Aorta (tissue), 5 donors: ENCODE measurements at regions not wholly inside any gene's neighbourhood (a gene's known extent, or its start where the extent isn't known, plus 50 kb on each side); places are given as distances from the start of the nearest gene placed in this dataset.

Experiments used
- ATAC-seq: fragments of 200-7000 bp; cut with Tn5 transposase; one replicate; pipeline ENCODE4 v1.9.1; 2022; ENCODE audit warnings: moderate library complexity; ENCODE audit not compliant: low FRiP score
- DNase-seq, 2 donors: peaks; one replicate each; pipeline ENCODE4 v3.0.0-alpha.2; 2020
- H3K27ac ChIP-seq, 2 donors: one replicate each; pipeline ENCODE4 v1.5.1; 2013; ENCODE audit warnings: low read length in 2 of 2, mild to moderate bottlenecking in 2 of 2, moderate library complexity in 2 of 2, control low read depth in 1 of 2, inconsistent platforms in 1 of 2, low read depth in 1 of 2
- H3K27me3 ChIP-seq, 2 donors: one replicate each; pipeline ENCODE4 v1.6.1; 2013; ENCODE audit warnings: control low read depth in 1 of 2, low read length in 1 of 2, mild to moderate bottlenecking in 1 of 2, moderate library complexity in 1 of 2; ENCODE audit not compliant: insufficient read depth in 2 of 2, control insufficient read depth in 1 of 2
- H3K36me3 ChIP-seq, 2 donors: one replicate each; pipeline ENCODE4 v1.6.1; 2013; ENCODE audit warnings: control low read depth in 1 of 2, low read length in 1 of 2, mild to moderate bottlenecking in 1 of 2; ENCODE audit not compliant: insufficient read depth in 2 of 2, control insufficient read depth in 1 of 2
- H3K4me1 ChIP-seq, 2 donors: one replicate each; pipeline ENCODE4 v1.6.1; 2013; ENCODE audit warnings: low read length in 2 of 2, control low read depth in 1 of 2, mild to moderate bottlenecking in 1 of 2, moderate library complexity in 1 of 2; ENCODE audit not compliant: insufficient read depth in 2 of 2, control insufficient read depth in 1 of 2
- H3K4me3 ChIP-seq, 2 donors: one replicate each; pipeline ENCODE4 v1.5.1; 2013; ENCODE audit warnings: low read length in 2 of 2, control low read depth in 1 of 2, mild to moderate bottlenecking in 1 of 2
- H3K9me3 ChIP-seq: one replicate; pipeline ENCODE4 v1.6.1; 2013; ENCODE audit warnings: mild to moderate bottlenecking, low read length; ENCODE audit not compliant: control insufficient read depth
- WGBS, 2 donors: extraction: QIAGEN DNeasy Blood & Tissue Kit; methylation state at CpG; one replicate each; pipeline ENCODE4 v1.1.7; 2013; 5-methylcytosine and 5-hydroxymethylcytosine counted together
- intact Hi-C, 2 donors: fragments of 100-400 bp; cut with DNase I; formaldehyde crosslinking; loops; one replicate each; pipeline versions ENCODE4 v1.14.2 to v1.15.0; 2022
- donor health status: healthy with polysubstance abuse.
- donor health status: Bipolar disorder and iron deficiency.
- donor health status: DM: no; HTN: no; CAD: no.
- donor health status: DM: no; HTN: no; CAD: no.
- donor health status: DM: yes; HTN: yes; CAD: no.

DNA sequence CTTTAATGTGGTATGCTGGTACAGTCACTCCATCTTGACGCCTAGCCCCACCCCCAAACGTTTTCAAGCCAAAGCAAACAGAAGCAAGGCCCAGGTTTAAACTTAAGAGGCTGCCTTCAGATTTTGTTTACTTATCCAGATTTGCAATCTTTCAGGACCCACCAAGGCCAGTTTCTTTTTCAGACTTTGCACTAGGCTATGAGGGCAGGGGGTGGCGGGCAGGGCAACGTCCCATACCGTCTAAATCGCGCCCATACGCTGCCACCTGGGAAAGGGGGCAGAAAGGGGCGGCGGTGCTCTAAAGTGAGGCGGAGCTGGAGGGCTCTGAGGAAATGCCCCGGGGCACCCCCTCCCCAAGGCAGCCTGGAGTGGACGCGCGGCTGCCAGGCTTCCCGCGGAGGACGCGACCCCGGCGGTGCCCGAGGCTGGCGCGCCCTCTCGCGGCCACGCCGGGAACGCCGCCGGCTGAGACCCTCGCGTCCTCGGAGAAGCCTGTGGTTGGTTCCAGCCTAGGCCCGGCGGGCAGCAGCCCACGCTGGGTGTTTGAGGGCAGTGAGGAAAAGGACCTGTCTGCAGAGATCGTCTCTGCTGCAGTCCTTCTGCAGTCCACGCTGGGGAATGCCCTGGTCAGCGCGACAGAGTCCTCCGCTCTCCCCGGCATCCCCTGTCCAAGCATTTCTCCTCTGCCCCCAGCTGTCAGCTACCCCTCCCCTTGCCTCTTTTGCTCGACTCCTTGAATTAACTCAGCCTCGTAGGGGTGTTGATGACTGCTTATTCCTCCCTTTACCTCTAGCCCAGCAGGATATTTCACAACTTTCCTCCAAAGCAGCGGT is 93.7 kb upstream of the PRNP start:
- DNase-seq = peak; percentile 55 to 85
- no peak overlapping the region for H3K27ac ChIP-seq
- peak; percentile 91 for ATAC-seq
- 5 to 8% methylated on average over 31 to 46 of the region's 46 CpGs for WGBS, 2 donors
- intact Hi-C loops = loop anchor here in 1 of 2 donors (5.0 kb wide), 1 partner anchor 480 kb away; no protein-coding TSS in a partner anchor
- H3K9me3 ChIP-seq = no peaks in the 10 kb centered on the region
- no peaks in the 10 kb centered on the region for H3K4me1 ChIP-seq
- no peaks in the 10 kb centered on the region for H3K36me3 ChIP-seq
- H3K27me3 ChIP-seq = no peaks in the 10 kb centered on the region
- peak overlapping the region in 1 of 2 donors; percentile 17 for H3K4me3 ChIP-seq

DNA sequence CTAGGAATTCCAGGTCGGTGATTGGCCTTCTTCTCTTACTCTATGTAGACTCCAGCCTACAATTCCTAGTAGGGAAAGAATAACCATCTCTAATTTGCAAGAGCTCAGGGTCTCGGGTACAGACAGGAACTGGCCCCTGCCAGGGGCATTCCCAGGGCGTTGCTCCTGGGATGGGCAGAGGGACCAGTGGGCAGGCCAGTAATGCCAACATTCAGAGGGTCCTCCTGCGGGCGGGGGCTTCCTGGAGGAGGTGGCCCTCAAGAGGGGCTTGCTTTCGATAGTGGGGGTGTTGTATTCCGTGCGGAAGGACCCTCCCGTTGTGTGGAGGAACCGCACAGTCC is 94.3 kb upstream of the PRNP start:
- no peak for ATAC-seq
- no peak for DNase-seq
- Histone ChIP-seq H3K9me3 (no peaks in the 10 kb centered on the region), H3K4me3 (no peak overlapping the region), H3K36me3 (no peaks in the 10 kb centered on the region), H3K27ac (no peak overlapping the region), H3K27me3 (no peaks in the 10 kb centered on the region), H3K4me1 (no peaks in the 10 kb centered on the region)
- intact Hi-C loops = loop anchor here in 1 of 2 donors (5.0 kb wide), 1 partner anchor 480 kb away; no protein-coding TSS in a partner anchor
- 40 to 46% methylated on average over 10 of the region's 10 CpGs for WGBS, 2 donors

DNA sequence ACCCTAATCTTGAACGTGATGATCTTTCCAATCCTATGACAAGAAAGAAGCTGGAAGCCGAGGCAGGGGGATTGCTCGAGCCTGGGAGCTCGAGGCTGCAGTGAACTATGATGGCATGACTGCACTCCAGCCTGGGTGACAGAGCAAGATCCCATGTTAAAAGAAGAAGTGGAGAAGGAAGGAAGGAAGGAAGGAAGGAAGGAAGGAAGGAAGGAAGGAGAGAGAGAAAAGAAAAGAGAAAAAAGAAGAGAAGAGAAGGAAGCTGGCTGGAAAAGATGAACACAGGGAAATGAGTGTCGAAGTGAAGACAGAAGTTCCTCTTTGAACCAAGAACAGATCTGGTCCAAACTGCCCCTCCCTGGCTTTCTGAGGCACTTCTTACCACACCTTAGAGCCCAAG is 100.5 kb upstream of the PRNP start:
- Histone ChIP-seq H3K4me1 (no peaks in the 10 kb centered on the region), H3K9me3 (peaks cover 2% of the 10 kb centered on the region), H3K36me3 (no peaks in the 10 kb centered on the region), H3K27me3 (no peaks in the 10 kb centered on the region), H3K27ac (no peak overlapping the region), H3K4me3 (no peak overlapping the region)
- ATAC-seq (no peak), DNase-seq (no peak)
- intact Hi-C loops = no loop called here
- 89 to 91% methylated on average over 5 of the region's 5 CpGs for WGBS, 2 donors

DNA sequence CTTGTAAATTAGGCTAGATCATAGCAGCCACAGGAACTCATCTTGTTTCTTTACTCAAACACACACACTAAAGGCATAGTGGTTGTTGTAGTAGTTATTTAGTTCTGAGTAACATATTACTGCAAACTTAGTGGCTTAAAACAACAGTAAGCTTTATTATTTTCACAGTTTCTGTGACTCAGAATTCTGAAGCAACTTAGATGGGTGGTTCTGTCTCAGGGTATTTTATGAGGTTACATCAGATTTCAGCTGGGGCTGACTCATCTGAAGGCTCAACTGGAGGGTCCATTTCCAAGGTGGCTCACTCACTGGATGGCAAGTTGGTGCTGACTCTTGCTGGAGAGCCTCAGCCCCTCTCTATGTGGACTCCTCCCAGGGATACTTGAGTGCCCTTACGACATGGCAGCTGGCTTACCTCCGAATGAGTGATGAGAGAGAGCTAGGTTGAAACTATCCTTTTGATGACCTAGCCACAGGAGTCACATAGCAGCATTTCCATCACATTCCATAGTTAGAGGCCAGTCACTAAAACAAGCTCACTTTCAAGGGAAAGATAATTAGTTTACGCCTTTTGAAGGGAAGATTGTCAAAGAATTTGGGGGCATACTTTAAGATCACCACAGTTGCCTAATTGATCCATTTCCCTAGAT is 101.0 kb upstream of the PRNP start:
- no peak overlapping the region for H3K4me3 ChIP-seq
- H3K27me3 ChIP-seq = no peaks in the 10 kb centered on the region
- H3K36me3 ChIP-seq = no peaks in the 10 kb centered on the region
- no peak overlapping the region for H3K27ac ChIP-seq
- 90 to 93% methylated on average over 3 of the region's 3 CpGs for WGBS, 2 donors
- ATAC-seq = no peak
- intact Hi-C loops = no loop called here
- DNase-seq = no peak
- H3K9me3 ChIP-seq = peaks cover 2% of the 10 kb centered on the region
- H3K4me1 ChIP-seq = no peaks in the 10 kb centered on the region

DNA sequence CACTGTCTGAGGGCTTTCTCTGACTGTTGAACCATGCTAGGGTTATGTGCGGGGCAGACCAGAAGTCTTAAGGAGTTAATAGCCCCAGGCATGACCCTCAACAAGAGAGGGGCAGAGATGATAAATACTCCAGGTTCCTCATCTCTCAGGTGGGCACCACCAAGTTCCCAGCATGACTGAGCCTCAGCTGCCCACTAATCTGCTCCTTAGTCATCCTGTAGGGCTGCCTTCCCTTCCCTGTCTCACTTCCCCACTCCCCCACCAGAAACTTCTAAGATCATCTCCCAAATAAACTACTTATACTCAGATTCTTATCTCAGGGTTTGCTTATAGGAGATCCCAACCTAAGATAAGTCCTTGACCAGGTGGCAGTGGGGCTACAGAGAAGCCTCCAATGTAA is 101.7 kb upstream of the PRNP start:
- no peak overlapping the region for H3K27ac ChIP-seq
- no peaks in the 10 kb centered on the region for H3K4me1 ChIP-seq
- H3K27me3 ChIP-seq = no peaks in the 10 kb centered on the region
- ATAC-seq = no peak
- H3K4me3 ChIP-seq = no peak overlapping the region
- 93 to 94% methylated on average over 1 of the region's 1 CpG for WGBS, 2 donors
- H3K36me3 ChIP-seq = no peaks in the 10 kb centered on the region
- no peak for DNase-seq
- H3K9me3 ChIP-seq = peaks cover 2% of the 10 kb centered on the region
- intact Hi-C loops = no loop called here

DNA sequence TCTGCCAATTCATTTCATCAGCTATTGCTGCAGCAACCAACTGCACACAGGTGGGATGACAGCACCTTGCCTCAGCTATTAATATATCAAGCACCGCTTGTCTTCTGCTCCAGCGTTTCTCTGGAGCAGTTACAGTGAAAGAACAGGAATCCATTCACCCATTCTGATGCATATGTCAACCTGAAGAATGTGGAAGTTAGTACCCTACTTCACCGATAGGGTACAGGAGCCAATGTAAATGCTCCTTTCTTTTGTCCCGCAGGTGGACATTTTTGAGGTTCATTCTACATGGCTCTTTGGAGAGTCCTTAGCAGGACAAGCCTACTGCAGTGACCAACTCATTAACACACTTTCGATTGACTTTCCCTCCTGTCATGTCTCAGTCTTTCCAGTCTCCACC is 104.4 kb upstream of the PRNP start:
- intact Hi-C loops = no loop called here
- peaks cover 2% of the 10 kb centered on the region for H3K9me3 ChIP-seq
- no peaks in the 10 kb centered on the region for H3K36me3 ChIP-seq
- H3K4me1 ChIP-seq = no peaks in the 10 kb centered on the region
- H3K27ac ChIP-seq = no peak overlapping the region
- 65 to 68% methylated on average over 5 of the region's 5 CpGs for WGBS, 2 donors
- ATAC-seq = no peak
- no peak for DNase-seq
- H3K27me3 ChIP-seq = no peaks in the 10 kb centered on the region
- no peak overlapping the region for H3K4me3 ChIP-seq

DNA sequence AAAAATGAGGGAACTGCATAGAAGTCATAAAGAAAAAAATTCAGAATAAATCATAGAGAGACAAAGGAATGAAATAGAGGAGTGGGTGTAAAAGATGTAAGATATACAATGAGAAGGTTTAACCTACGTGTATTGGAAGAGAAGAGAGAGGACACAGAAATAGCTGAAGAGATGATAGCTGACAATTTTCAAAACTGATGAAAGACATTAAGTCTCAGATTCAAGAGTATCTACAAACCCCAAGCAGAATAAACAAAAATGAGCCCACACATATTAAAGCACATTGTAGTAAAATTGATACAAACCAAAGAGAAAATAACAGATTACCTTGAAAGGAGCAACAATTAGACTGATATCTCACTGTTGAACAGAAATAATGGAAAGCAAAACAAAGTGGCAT is 107.9 kb upstream of the PRNP start:
- no peak overlapping the region for H3K27ac ChIP-seq
- H3K4me3 ChIP-seq = no peak overlapping the region
- intact Hi-C loops = no loop called here
- 85 to 89% methylated on average over 1 of the region's 1 CpG for WGBS, 2 donors
- H3K27me3 ChIP-seq = no peaks in the 10 kb centered on the region
- H3K9me3 ChIP-seq = no peaks in the 10 kb centered on the region
- no peaks in the 10 kb centered on the region for H3K36me3 ChIP-seq
- H3K4me1 ChIP-seq = no peaks in the 10 kb centered on the region
- DNase-seq (no peak), ATAC-seq (no peak)

DNA sequence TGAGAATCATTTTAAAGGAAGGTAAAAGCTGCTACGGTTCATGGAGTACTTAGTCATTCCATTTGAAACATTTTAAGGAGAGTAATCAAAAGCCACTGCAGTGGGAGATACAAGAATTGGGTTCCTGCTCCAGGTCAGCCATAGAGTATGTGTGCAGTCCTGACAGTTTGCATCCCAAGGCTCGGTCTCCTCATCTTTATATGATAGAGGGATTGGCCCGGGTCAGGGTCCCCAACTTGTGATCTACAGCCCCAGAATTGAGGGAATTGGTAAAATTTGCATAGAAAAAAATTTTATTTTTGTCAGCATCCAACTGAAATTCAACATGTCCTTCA is 111.9 kb upstream of the PRNP start:
- no peaks in the 10 kb centered on the region for H3K36me3 ChIP-seq
- H3K27me3 ChIP-seq = no peaks in the 10 kb centered on the region
- H3K9me3 ChIP-seq = no peaks in the 10 kb centered on the region
- H3K4me1 ChIP-seq = no peaks in the 10 kb centered on the region
- no peak overlapping the region for H3K27ac ChIP-seq
- DNase-seq (no peak), ATAC-seq (no peak)
- intact Hi-C loops = no loop called here
- no peak overlapping the region for H3K4me3 ChIP-seq
- 50 to 53% methylated on average over 3 of the region's 3 CpGs for WGBS, 2 donors
